ENCODE measurements at regions not wholly inside any gene's neighbourhood (a gene's known extent, or its start where the extent isn't known, plus 50 kb on each side); places are given as distances from the start of the nearest gene placed in this dataset.

DNA sequence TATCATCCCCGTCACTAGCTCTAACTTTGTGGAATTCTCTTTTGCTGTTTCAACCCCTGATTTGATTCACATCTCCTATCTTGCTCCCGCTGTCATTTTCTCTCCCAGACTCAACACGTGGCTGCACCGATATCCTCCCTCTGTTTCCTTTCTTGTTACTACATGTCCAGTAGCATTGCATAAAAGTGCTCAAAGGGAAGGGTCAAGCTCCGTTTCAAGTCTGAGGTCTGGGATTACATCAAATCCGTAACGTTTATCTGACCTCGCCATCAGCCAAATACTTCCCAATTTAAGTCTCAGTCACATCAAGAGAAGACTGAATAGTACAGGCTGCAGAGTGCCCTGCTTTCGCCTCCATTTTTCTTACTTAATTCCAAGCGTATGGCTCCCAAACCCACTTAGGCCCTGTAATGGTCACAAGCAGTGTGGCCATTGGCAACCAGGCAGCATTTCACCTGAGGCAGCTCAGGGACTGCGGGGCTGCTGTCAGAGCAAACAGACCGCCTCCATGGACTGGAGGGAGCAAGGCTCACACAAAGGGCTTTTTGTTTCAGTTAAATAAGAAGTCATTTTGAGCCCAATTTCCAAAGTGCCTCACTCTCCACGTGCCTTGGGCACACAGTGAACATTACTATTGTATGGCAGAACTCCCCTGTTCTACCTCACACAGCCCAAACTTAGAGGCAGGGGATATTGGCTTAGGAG is 217.8 kb downstream of the BCL11A start:
- TF ChIP-seq, protein P1, sequence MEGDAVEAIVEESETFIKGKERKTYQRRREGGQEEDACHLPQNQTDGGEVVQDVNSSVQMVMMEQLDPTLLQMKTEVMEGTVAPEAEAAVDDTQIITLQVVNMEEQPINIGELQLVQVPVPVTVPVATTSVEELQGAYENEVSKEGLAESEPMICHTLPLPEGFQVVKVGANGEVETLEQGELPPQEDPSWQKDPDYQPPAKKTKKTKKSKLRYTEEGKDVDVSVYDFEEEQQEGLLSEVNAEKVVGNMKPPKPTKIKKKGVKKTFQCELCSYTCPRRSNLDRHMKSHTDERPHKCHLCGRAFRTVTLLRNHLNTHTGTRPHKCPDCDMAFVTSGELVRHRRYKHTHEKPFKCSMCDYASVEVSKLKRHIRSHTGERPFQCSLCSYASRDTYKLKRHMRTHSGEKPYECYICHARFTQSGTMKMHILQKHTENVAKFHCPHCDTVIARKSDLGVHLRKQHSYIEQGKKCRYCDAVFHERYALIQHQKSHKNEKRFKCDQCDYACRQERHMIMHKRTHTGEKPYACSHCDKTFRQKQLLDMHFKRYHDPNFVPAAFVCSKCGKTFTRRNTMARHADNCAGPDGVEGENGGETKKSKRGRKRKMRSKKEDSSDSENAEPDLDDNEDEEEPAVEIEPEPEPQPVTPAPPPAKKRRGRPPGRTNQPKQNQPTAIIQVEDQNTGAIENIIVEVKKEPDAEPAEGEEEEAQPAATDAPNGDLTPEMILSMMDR (IDR thresholded peaks at IDR 0.05): no peak
- no peak for DNase-seq
- Histone ChIP-seq H3K36me3 (no peaks in the 10 kb centered on the region), H3K4me3 (no peak overlapping the region), H3K27me3 (no peaks in the 10 kb centered on the region), H3K9ac (ENCODE audit: low read depth in 2 of 2, low read length in 2 of 2) (no peak overlapping the region), H3K9me3 (no peaks in the 10 kb centered on the region), H3K27ac (no peak overlapping the region), H3K4me1 (no peaks in the 10 kb centered on the region)
- intact Hi-C loops (cut with DNase I): no loop called here

- TF ChIP-seq, protein P1 (IDR thresholded peaks at IDR 0.05): no peak
- intact Hi-C loops (cut with DNase I): no loop called here
- no peak overlapping the region for H3K9ac ChIP-seq (ENCODE audit: low read depth in 2 of 2, low read length in 2 of 2)
- H3K36me3 ChIP-seq: no peaks in the 10 kb centered on the region
- no peak overlapping the region for H3K27ac ChIP-seq
- no peak overlapping the region for H3K4me3 ChIP-seq
- no peaks in the 10 kb centered on the region for H3K27me3 ChIP-seq
- no peaks in the 10 kb centered on the region for H3K4me1 ChIP-seq
- no peaks in the 10 kb centered on the region for H3K9me3 ChIP-seq
- no peak for DNase-seq
Observed at GRCh38 chr2:60334610-60335009, 218.8 kb downstream of the BCL11A start.

DNA sequence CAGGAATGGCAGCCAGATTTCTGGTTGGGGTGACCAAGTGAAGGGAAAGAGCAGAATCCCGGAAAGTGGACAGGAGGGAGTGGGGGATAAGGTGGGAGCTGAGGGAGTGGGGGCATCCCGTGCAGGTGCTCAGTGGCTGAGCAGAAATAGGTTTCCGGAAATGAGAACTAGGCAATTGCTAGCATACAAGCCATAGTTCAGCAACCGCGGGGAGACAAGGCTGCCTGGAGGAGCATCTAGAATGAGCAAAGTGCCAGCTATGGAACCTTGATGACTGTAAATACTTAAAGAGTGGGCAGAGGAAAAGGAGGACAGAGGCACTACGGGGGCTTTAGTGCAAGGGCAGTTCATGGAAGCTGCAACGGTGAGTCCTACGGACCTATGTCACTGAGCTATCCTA is 220.2 kb downstream of the BCL11A start:
- Histone ChIP-seq H3K9me3 (no peaks in the 10 kb centered on the region), H3K9ac (ENCODE audit: low read depth in 2 of 2, low read length in 2 of 2) (no peak overlapping the region), H3K4me1 (no peaks in the 10 kb centered on the region), H3K4me3 (no peak overlapping the region), H3K27me3 (no peaks in the 10 kb centered on the region), H3K36me3 (no peaks in the 10 kb centered on the region), H3K27ac (no peak overlapping the region)
- TF ChIP-seq, protein P1 (IDR thresholded peaks at IDR 0.05): no peak
- no peak for DNase-seq
- intact Hi-C loops (cut with DNase I): no loop called here

DNA sequence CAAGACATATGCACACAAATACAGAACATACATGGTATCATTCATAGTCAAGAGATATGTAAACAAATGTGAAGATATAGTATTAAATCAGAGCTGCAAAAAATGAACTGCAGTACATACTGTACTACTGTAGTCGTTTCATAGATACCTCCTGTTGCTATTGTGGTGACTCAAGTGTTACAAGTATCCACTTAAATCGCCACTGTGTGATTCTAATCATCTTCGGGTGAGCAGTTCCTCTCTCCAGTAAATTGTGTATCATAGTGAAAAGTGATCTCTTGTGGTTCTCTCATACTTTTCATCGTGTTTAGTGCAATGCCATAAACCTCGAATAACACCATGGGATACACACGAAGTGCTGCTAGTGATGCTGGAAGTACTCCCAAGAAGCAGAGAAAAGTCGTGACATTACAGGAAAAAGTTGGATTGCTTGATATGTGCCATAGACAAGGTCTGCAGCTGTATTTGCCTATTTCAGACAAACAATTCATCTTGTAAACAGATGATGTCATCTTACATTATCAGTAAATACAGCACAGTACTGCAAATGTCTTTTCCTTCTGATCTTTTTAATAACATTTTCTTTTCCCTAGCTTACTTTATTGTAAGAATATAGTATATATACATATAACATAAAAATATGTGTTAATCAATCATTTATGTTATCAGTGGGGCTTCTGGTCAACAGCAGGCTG is 222.2 kb downstream of the BCL11A start:
- Histone ChIP-seq H3K9me3 (no peaks in the 10 kb centered on the region), H3K27me3 (no peaks in the 10 kb centered on the region), H3K27ac (no peak overlapping the region), H3K9ac (ENCODE audit: low read depth in 2 of 2, low read length in 2 of 2) (no peak overlapping the region), H3K4me3 (no peak overlapping the region), H3K36me3 (no peaks in the 10 kb centered on the region), H3K4me1 (no peaks in the 10 kb centered on the region)
- no peak for DNase-seq
- TF ChIP-seq, protein P1 (IDR thresholded peaks at IDR 0.05): no peak
- intact Hi-C loops (cut with DNase I): no loop called here

DNA sequence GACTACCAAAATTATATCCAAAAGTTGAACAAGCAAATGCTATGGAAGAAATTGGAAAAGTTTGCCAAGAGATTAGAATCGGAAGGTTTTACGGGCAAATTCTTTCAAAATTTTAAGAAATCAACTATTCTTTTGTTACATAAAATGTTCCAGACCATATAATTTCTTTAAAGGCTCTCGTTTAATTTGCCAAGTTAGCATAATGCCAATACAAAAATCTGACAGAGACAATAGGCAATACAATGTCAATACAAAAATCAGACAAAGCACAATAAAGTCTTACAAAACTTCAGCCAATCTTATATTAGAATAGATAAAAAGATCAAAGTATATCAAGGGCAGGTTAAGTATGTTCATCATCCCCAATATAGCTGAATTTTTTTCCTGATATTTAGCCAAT is 224.2 kb downstream of the BCL11A start:
- no peak for DNase-seq
- intact Hi-C loops (cut with DNase I): no loop called here
- TF ChIP-seq, protein P1 (IDR thresholded peaks at IDR 0.05): no peak
- Histone ChIP-seq H3K27ac (no peak overlapping the region), H3K4me1 (no peaks in the 10 kb centered on the region), H3K36me3 (no peaks in the 10 kb centered on the region), H3K4me3 (no peak overlapping the region), H3K27me3 (no peaks in the 10 kb centered on the region), H3K9me3 (no peaks in the 10 kb centered on the region), H3K9ac (ENCODE audit: low read depth in 2 of 2, low read length in 2 of 2) (no peak overlapping the region)
